HepG2 (cell line): ENCODE measurements at regions not wholly inside any gene's neighbourhood (a gene's known extent, or its start where the extent isn't known, plus 50 kb on each side); places are given as distances from the start of the nearest gene placed in this dataset.

Source experiments
- ATAC-seq: fragments of 200-7000 bp; cut with Tn5 transposase; 3 replicates; pipeline ENCODE4 v1.9.1; 2020; ENCODE audit warnings: mild to moderate bottlenecking, moderate library complexity
- BruUV-seq: library from RNA; stranded (reverse); fragments of 400-500 nt; replicated peaks from 2 replicates; lab custom pipeline; 2021; lab: Mats Ljungman, UMichigan
- CTCF ChIA-PET: fragments of 300-600 bp; formaldehyde crosslinking; extraction: SDS; loops from one replicate; lab custom pipeline; 2021; ENCODE audit warnings: low total read pairs, inconsistent platforms, low intra/inter-chr PET ratio; lab: Yijun Ruan, JAX
- POLR2A ChIA-PET: fragments of 350-600 bp; sonication (Branson Sonifier 250); formaldehyde crosslinking; loops from one replicate; lab custom pipeline; 2020; ENCODE audit warnings: antibody characterized with exemption, inconsistent platforms; lab: Yijun Ruan, JAX
- DNase-seq: peaks from one replicate; pipeline ENCODE4 v3.0.0-alpha.2; 2015; ENCODE audit warnings: low spot score
- FAIRE-seq: peaks from 3 replicates; lab custom pipeline; 2011; peaks lifted over from hg19 to GRCh38; lab: Jason Lieb, UNC
- H2AFZ ChIP-seq: one replicate; pipeline ENCODE4 v1.6.1; 2011; ENCODE audit warnings: low read length, inconsistent platforms
- H3K27ac ChIP-seq: fragments of 300-600 bp; 3 replicates; pipeline ENCODE4 v1.8.0; 2011; ENCODE audit warnings: mixed run types, mild to moderate bottlenecking, mixed read lengths, low read length, inconsistent platforms; ENCODE audit not compliant: insufficient read depth; ENCODE audit errors: extremely low read length
- H3K27me3 ChIP-seq, 2 experiments: fragments of 200-600 bp in 1 of 2; 2 replicates in 1 of 2; 3 replicates in 1 of 2; pipeline versions ENCODE4 v1.6.0 to v1.8.0; 2011; ENCODE audit warnings: low read length in 2 of 2, mild to moderate bottlenecking in 2 of 2, moderate library complexity in 2 of 2, inconsistent platforms in 1 of 2; ENCODE audit not compliant: insufficient read depth in 2 of 2, control insufficient read depth in 1 of 2
- H3K36me3 ChIP-seq, 2 experiments: fragments of 200-600 bp in 1 of 2; replicated peaks in 1 of 2; 2 replicates in 1 of 2; 3 replicates in 1 of 2; pipeline versions ENCODE4 v1.5.1 to v1.8.0; 2011; ENCODE audit warnings: low read length in 2 of 2, inconsistent platforms in 1 of 2; ENCODE audit not compliant: insufficient read depth in 2 of 2, control insufficient read depth in 1 of 2
- H3K4me1 ChIP-seq: 2 replicates; pipeline ENCODE4 v1.5.1; 2012; ENCODE audit warnings: low read length, inconsistent platforms; ENCODE audit not compliant: insufficient read depth
- H3K4me2 ChIP-seq: 2 replicates; pipeline ENCODE4 v1.6.0; 2011; ENCODE audit warnings: low read depth, low read length, inconsistent platforms
- H3K4me3 ChIP-seq, 3 experiments: fragments of 200-600 bp in 1 of 3; sonication (generic), shearing (Covaris generic) in 1 of 3; replicated peaks in 1 of 3; 2 replicates each; pipeline ENCODE4 v1.5.1; 2011 to 2016; ENCODE audit warnings: low read length in 3 of 3, inconsistent platforms in 2 of 3, low read depth in 2 of 3, mild to moderate bottlenecking in 2 of 3, control low read depth in 1 of 3, mixed read lengths in 1 of 3; ENCODE audit not compliant: insufficient read depth in 1 of 3
- H3K79me2 ChIP-seq: one replicate; pipeline ENCODE4 v1.6.1; 2011; ENCODE audit warnings: low read length, inconsistent platforms; ENCODE audit not compliant: insufficient read depth
- H3K9ac ChIP-seq: 2 replicates; pipeline ENCODE4 v1.6.0; 2011; ENCODE audit warnings: mild to moderate bottlenecking, low read depth, low read length, inconsistent platforms; ENCODE audit not compliant: insufficient read depth
- H3K9me3 ChIP-seq: 2 replicates; pipeline ENCODE4 v1.5.1; 2012; ENCODE audit warnings: mild to moderate bottlenecking, low read length
- H4K20me1 ChIP-seq: 2 replicates; pipeline ENCODE4 v1.6.0; 2011; ENCODE audit warnings: inconsistent platforms, mild to moderate bottlenecking, low read length, moderate library complexity; ENCODE audit not compliant: insufficient read depth
- ARHGAP35 ChIP-seq: sonication (generic); formaldehyde crosslinking; IDR thresholded peaks from 2 replicates; pipeline ENCODE4 v1.9.0; 2022; ENCODE audit warnings: mild to moderate bottlenecking, inconsistent platforms, moderate library complexity, missing genetic modification reagents, borderline replicate concordance
- ETV5 ChIP-seq: IDR thresholded peaks from 2 replicates; pipeline ENCODE4 v1.6.1; 2018; ENCODE audit warnings: missing biosample characterization, missing genetic modification reagents, inconsistent platforms, borderline replicate concordance
- HES4 ChIP-seq: sonication (generic); formaldehyde crosslinking; IDR thresholded peaks from 2 replicates; pipeline ENCODE4 v1.9.0; 2021; ENCODE audit warnings: mild to moderate bottlenecking, missing genetic modification reagents, borderline replicate concordance
- RNF2 ChIP-seq: fragments of 450-650 bp; conservative IDR thresholded peaks from 2 replicates; pipeline ENCODE4 v1.6.1; 2016; ENCODE audit warnings: low read depth
- ZNF230 ChIP-seq: sonication (generic); formaldehyde crosslinking; IDR thresholded peaks from 2 replicates; pipeline ENCODE4 v1.4.0; 2020; ENCODE audit warnings: mild to moderate bottlenecking, missing genetic modification reagents
- ZNF234 ChIP-seq: sonication (generic); formaldehyde crosslinking; conservative IDR thresholded peaks from 2 replicates; pipeline ENCODE4 v1.5.1; 2020; ENCODE audit warnings: mild to moderate bottlenecking, missing genetic modification reagents
- ZNF629 ChIP-seq: sonication (generic); formaldehyde crosslinking; conservative IDR thresholded peaks from 2 replicates; pipeline ENCODE4 v1.5.0; 2020; ENCODE audit warnings: missing genetic modification reagents
- ZSCAN22 ChIP-seq: sonication (generic); formaldehyde crosslinking; IDR thresholded peaks from 2 replicates; pipeline ENCODE4 v1.4.0; 2020; ENCODE audit warnings: mild to moderate bottlenecking, missing genetic modification reagents
- ZSCAN25 ChIP-seq: sonication (generic); formaldehyde crosslinking; IDR thresholded peaks from 2 replicates; pipeline ENCODE4 v1.8.0; 2022; ENCODE audit warnings: mild to moderate bottlenecking, missing genetic modification reagents
- WGBS: methylation state at CpG from one replicate; pipeline ENCODE4 v1.1.6; 2017; ENCODE audit warnings: low lambda C conversion rate; 5-methylcytosine and 5-hydroxymethylcytosine counted together
- in situ Hi-C: cut with HindIII; loops from 2 replicates; pipeline ENCODE4 v1.10.0; 2017; ENCODE audit warnings: low pct_unique_long_range_greater_than_20kb; ENCODE audit not compliant: extremely low pct_ligation_motif_present
- intact Hi-C: fragments of 100-400 bp; cut with micrococcal nuclease; formaldehyde crosslinking; loops from one replicate; pipeline ENCODE4 v1.10.0; 2022; ENCODE audit not compliant: unreplicated experiment
- TF ChIP-seq, protein P1 (sequence below): sonication (generic); formaldehyde crosslinking; IDR thresholded peaks from 2 replicates; pipeline ENCODE4 v1.8.0; 2022; ENCODE audit warnings: mild to moderate bottlenecking, missing genetic modification reagents
- TF ChIP-seq, protein P2 (sequence below): sonication (generic); formaldehyde crosslinking; IDR thresholded peaks from 2 replicates; pipeline ENCODE4 v1.5.1; 2020; ENCODE audit warnings: mild to moderate bottlenecking, missing genetic modification reagents, moderate library complexity
- TF ChIP-seq, protein P3 (sequence below): sonication (generic); formaldehyde crosslinking; IDR thresholded peaks from 2 replicates; pipeline ENCODE4 v1.5.1; 2020; ENCODE audit warnings: mild to moderate bottlenecking, missing genetic modification reagents, borderline replicate concordance

DNA sequence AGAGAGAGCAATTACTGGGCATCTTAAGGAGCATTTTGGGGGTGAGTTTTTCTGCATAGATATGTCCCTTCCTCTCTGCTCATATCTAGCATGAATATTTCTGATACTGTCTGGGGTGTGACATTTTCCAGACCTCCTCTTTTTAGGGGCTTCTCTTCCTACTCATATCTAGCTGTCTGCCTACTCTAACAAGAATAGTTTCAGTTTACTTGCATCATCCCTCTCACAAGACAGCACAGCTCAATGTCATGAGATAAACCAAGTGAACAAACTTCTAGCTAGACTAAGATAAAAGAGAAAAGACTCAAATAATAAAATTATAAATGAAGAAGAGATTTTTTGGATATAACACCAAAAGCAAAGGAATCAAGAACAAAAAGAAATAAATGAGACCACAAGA is 419.5 kb upstream of the SORCS1 start:
- Histone ChIP-seq H3K27me3 (no peaks in the 10 kb centered on the region), H4K20me1 (no peaks in the 10 kb centered on the region), H3K27ac (no peak overlapping the region), H2AFZ (no peak overlapping the region), H3K4me3 (no peak overlapping the region), H3K9ac (no peak overlapping the region), H3K4me1 (no peaks in the 10 kb centered on the region), H3K9me3 (peaks cover 88% of the 10 kb centered on the region), H3K36me3 (no peaks in the 10 kb centered on the region), H3K4me2 (no peak overlapping the region), H3K79me2 (no peaks in the 10 kb centered on the region)
- no peak for FAIRE-seq
- intact Hi-C loops = no loop called here
- ChIA-PET CTCF (no interaction called here), POLR2A (no interaction called here)
- no TSS peak for BruUV-seq
- in situ Hi-C loops = no loop called here
- no peak for ATAC-seq
- TF ChIP-seq, protein P1, sequence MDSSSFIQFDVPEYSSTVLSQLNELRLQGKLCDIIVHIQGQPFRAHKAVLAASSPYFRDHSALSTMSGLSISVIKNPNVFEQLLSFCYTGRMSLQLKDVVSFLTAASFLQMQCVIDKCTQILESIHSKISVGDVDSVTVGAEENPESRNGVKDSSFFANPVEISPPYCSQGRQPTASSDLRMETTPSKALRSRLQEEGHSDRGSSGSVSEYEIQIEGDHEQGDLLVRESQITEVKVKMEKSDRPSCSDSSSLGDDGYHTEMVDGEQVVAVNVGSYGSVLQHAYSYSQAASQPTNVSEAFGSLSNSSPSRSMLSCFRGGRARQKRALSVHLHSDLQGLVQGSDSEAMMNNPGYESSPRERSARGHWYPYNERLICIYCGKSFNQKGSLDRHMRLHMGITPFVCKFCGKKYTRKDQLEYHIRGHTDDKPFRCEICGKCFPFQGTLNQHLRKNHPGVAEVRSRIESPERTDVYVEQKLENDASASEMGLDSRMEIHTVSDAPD (CRISPR knock-in tag) = no peak
- no peak for TF ChIP-seq ZSCAN22 (CRISPR knock-in tag)
- no peak for TF ChIP-seq ZNF629 (CRISPR knock-in tag)
- TF ChIP-seq ZSCAN25 (CRISPR knock-in tag) = no peak
- TF ChIP-seq ETV5 = no peak
- no peak for TF ChIP-seq ZNF234 (CRISPR knock-in tag)
- no peak for TF ChIP-seq HES4 (CRISPR knock-in tag)
- TF ChIP-seq ZNF230 = no peak
- TF ChIP-seq RNF2 = no peak
- no peak for DNase-seq

DNA sequence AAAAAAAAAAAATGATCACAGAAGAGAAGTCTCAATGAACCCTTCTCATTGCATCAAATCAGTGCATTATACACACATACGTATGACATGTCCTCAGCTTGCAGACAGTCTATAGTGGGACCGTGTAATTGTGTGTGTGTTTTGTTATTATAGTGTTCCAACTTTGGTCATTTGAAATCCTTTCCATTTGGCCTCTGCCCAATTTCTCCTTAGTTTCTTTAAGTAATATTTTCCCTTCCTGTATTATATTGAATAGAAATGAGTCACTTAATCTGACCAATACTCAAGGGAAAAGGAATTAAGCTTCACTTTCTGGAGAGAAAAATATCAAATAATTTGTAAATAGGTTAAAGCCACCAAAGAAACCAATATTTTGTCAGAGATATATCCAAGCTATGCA is 415.5 kb upstream of the SORCS1 start:
- ChIA-PET POLR2A (no interaction called here), CTCF (no interaction called here)
- WGBS = 9% methylated on average over 2 of the region's 2 CpGs
- H3K4me1 ChIP-seq = no peaks in the 10 kb centered on the region
- no peaks in the 10 kb centered on the region for H3K36me3 ChIP-seq
- intact Hi-C loops = no loop called here
- peaks cover 82% of the 10 kb centered on the region for H3K9me3 ChIP-seq
- no peaks in the 10 kb centered on the region for H3K27me3 ChIP-seq
- BruUV-seq = no TSS peak
- no peaks in the 10 kb centered on the region for H3K79me2 ChIP-seq
- TF ChIP-seq ARHGAP35 = no peak
- TF ChIP-seq, protein P2, sequence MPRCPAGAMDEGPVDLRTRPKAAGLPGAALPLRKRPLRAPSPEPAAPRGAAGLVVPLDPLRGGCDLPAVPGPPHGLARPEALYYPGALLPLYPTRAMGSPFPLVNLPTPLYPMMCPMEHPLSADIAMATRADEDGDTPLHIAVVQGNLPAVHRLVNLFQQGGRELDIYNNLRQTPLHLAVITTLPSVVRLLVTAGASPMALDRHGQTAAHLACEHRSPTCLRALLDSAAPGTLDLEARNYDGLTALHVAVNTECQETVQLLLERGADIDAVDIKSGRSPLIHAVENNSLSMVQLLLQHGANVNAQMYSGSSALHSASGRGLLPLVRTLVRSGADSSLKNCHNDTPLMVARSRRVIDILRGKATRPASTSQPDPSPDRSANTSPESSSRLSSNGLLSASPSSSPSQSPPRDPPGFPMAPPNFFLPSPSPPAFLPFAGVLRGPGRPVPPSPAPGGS (CRISPR knock-in tag) = no peak
- TF ChIP-seq, protein P3, sequence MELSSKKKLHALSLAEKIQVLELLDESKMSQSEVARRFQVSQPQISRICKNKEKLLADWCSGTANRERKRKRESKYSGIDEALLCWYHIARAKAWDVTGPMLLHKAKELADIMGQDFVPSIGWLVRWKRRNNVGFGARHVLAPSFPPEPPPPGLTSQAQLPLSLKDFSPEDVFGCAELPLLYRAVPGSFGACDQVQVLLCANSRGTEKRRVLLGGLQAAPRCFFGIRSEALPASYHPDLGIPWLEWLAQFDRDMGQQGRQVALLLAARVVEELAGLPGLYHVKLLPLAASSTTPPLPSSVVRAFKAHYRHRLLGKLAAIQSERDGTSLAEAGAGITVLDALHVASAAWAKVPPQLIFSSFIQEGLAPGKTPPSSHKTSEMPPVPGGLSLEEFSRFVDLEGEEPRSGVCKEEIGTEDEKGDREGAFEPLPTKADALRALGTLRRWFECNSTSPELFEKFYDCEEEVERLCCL = no peak
- H3K27ac ChIP-seq = no peak overlapping the region
- ATAC-seq = no peak
- H2AFZ ChIP-seq = no peak overlapping the region
- no peak overlapping the region for H3K4me3 ChIP-seq
- H3K9ac ChIP-seq = no peak overlapping the region
- no peak overlapping the region for H3K4me2 ChIP-seq
- DNase-seq = no peak
- H4K20me1 ChIP-seq = no peaks in the 10 kb centered on the region
- in situ Hi-C loops = no loop called here
- no peak for FAIRE-seq
